H1 (cell line): ENCODE measurements at regions not wholly inside any gene's neighbourhood (a gene's known extent, or its start where the extent isn't known, plus 50 kb on each side); places are given as distances from the start of the nearest gene placed in this dataset.

ENCODE experiments used
- GABPA ChIP-seq: IDR thresholded peaks from 2 replicates; pipeline ENCODE4 v1.6.1; 2011; ENCODE audit warnings: mild to moderate bottlenecking, low read length, moderate library complexity, borderline replicate concordance; ENCODE audit not compliant: insufficient read depth
- JUN ChIP-seq: IDR thresholded peaks from 2 replicates; pipeline ENCODE4 v1.6.1; 2011; ENCODE audit warnings: low read depth, mild to moderate bottlenecking, improper control_type of control experiment, low read length
- POLR2A ChIP-seq, 2 experiments: IDR thresholded peaks; 1 replicate in 1 of 2; 2 replicates in 1 of 2; pipeline ENCODE4 v1.6.1; 2011; ENCODE audit warnings: low read depth in 2 of 2, low read length in 2 of 2, mild to moderate bottlenecking in 2 of 2; ENCODE audit errors: control extremely low read depth in 1 of 2
- RAD21 ChIP-seq, 2 experiments: IDR thresholded peaks in 1 of 2; conservative IDR thresholded peaks in 1 of 2; 2 replicates each; pipeline ENCODE4 v1.6.1; 2011; ENCODE audit warnings: low read depth in 2 of 2, low read length in 2 of 2, improper control_type of control experiment in 1 of 2, inconsistent platforms in 1 of 2, mild to moderate bottlenecking in 1 of 2, moderate library complexity in 1 of 2
- SIX5 ChIP-seq: IDR thresholded peaks from 2 replicates; pipeline ENCODE4 v1.6.1; 2011; ENCODE audit warnings: mild to moderate bottlenecking, low read depth, low read length
- SP2 ChIP-seq: IDR thresholded peaks from 2 replicates; pipeline ENCODE4 v1.6.1; 2012; ENCODE audit warnings: mild to moderate bottlenecking, low read length, inconsistent platforms
- TEAD4 ChIP-seq: IDR thresholded peaks from 2 replicates; pipeline ENCODE4 v1.6.1; 2012; ENCODE audit warnings: low read depth, low read length, inconsistent platforms, mixed read lengths
- TF ChIP-seq, protein P1 (sequence below): IDR thresholded peaks from 2 replicates; pipeline ENCODE4 v1.6.1; 2011; ENCODE audit warnings: low read depth, mild to moderate bottlenecking, low read length; ENCODE audit not compliant: insufficient read depth
- TF ChIP-seq, protein P2 (sequence below), 3 experiments: IDR thresholded peaks; 1 replicate in 2 of 3; 2 replicates in 1 of 3; pipeline versions ENCODE4 v1.5.1 to v1.6.1; 2011; ENCODE audit warnings: low read length in 3 of 3, mild to moderate bottlenecking in 3 of 3, inconsistent platforms in 2 of 3, low read depth in 1 of 3, moderate library complexity in 1 of 3; ENCODE audit not compliant: insufficient read depth in 1 of 3; ENCODE audit errors: control extremely low read depth in 1 of 3
- TF ChIP-seq, protein P3 (sequence below): IDR thresholded peaks from 2 replicates; pipeline ENCODE4 v1.6.1; 2012; ENCODE audit warnings: inconsistent platforms

DNA sequence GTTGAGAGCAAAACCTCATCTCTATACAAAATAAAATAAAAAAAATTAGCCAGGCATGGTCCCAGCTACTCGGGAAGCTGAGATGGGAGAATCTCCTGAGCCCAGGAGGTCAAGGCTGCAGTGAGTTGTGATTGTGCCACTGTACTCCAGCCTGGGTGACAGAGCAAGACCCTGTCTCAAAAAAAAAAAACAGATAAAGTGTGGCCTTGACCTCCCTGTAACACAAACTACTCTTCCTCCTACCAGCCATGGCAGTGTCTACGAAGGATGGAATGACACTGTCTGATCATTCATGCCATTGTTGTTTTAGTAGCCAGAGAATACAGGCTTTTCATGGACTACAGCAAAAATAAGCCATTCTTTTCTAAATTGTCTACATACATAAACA lies 117.1 kb upstream of the IQSEC1 start:
- TF ChIP-seq, protein P1, sequence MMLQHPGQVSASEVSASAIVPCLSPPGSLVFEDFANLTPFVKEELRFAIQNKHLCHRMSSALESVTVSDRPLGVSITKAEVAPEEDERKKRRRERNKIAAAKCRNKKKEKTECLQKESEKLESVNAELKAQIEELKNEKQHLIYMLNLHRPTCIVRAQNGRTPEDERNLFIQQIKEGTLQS = no peak
- no peak for TF ChIP-seq GABPA
- TF ChIP-seq, protein P2, sequence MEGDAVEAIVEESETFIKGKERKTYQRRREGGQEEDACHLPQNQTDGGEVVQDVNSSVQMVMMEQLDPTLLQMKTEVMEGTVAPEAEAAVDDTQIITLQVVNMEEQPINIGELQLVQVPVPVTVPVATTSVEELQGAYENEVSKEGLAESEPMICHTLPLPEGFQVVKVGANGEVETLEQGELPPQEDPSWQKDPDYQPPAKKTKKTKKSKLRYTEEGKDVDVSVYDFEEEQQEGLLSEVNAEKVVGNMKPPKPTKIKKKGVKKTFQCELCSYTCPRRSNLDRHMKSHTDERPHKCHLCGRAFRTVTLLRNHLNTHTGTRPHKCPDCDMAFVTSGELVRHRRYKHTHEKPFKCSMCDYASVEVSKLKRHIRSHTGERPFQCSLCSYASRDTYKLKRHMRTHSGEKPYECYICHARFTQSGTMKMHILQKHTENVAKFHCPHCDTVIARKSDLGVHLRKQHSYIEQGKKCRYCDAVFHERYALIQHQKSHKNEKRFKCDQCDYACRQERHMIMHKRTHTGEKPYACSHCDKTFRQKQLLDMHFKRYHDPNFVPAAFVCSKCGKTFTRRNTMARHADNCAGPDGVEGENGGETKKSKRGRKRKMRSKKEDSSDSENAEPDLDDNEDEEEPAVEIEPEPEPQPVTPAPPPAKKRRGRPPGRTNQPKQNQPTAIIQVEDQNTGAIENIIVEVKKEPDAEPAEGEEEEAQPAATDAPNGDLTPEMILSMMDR (IDR thresholded peaks at IDR 0.05; ENCODE audit: control extremely low read depth in 1 of 3, insufficient read depth in 1 of 3, low read depth in 1 of 3, low read length in 3 of 3) = no peak
- TF ChIP-seq POLR2A (IDR thresholded peaks at IDR 0.05; ENCODE audit: control extremely low read depth in 1 of 2, low read depth in 2 of 2, low read length in 2 of 2) = no peak
- no peak for TF ChIP-seq RAD21 (IDR thresholded peaks at IDR 0.05 in 1 of 2, conservative IDR thresholded peaks at IDR 0.05 in 1 of 2; ENCODE audit: low read depth in 2 of 2, low read length in 2 of 2)
- no peak for TF ChIP-seq JUN
- TF ChIP-seq, protein P3, sequence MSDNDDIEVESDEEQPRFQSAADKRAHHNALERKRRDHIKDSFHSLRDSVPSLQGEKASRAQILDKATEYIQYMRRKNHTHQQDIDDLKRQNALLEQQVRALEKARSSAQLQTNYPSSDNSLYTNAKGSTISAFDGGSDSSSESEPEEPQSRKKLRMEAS = no peak
- no peak for TF ChIP-seq TEAD4
- no peak for TF ChIP-seq SP2
- TF ChIP-seq SIX5 = no peak
